Urinary bladder (tissue), 3 donors: ENCODE measurements at regions not wholly inside any gene's neighbourhood (a gene's known extent, or its start where the extent isn't known, plus 50 kb on each side); places are given as distances from the start of the nearest gene placed in this dataset.
"Not testable (repeated sequence)": the region's sequence is repeated elsewhere in the genome, so short reads cannot be mapped to it uniquely, and the experiment has no call there.

Experiments used
- DNase-seq: peaks from one replicate; pipeline ENCODE4 v3.0.0-alpha.2; 2015; ENCODE audit errors: extremely low spot score
- H3K27ac ChIP-seq: one replicate; pipeline ENCODE4 v1.5.1; 2013; ENCODE audit warnings: low read depth, mild to moderate bottlenecking, moderate library complexity
- H3K36me3 ChIP-seq: one replicate; pipeline ENCODE4 v1.6.1; 2013; ENCODE audit warnings: mild to moderate bottlenecking, moderate library complexity; ENCODE audit not compliant: insufficient read depth
- H3K4me1 ChIP-seq: one replicate; pipeline ENCODE4 v1.6.1; 2013; ENCODE audit warnings: mild to moderate bottlenecking, moderate library complexity; ENCODE audit not compliant: insufficient read depth
- H3K4me3 ChIP-seq: one replicate; pipeline ENCODE4 v1.5.1; 2013; ENCODE audit warnings: low read depth, low read length
- WGBS: extraction: QIAGEN DNeasy Blood & Tissue Kit; methylation state at CpG from one replicate; pipeline ENCODE4 v1.1.7; 2013; 5-methylcytosine and 5-hydroxymethylcytosine counted together
- donor health status: healthy with polysubstance abuse.
- donor health status: healthy.

DNA sequence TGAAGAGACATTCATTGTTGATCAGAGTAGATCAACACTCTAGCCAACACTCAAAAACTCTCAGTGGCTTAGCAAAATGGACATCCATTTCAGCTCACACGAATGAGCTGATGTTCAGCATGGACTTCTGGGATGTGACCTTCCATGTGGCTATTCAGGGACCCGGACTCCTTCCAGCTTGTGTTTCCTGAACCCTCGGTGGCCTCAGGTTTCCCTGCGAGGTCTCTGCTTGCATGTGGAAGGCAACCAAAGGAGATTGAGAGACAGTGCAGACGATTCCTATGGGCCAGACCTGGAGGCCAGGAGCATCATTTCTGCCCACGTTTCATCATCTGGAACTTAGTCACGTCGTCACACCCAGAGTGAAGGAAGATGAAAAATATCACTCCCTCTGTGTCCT lies 1137.4 kb downstream of the TBC1D22A start:
- no peak overlapping the region for H3K4me3 ChIP-seq
- no peaks in the 10 kb centered on the region for H3K36me3 ChIP-seq
- H3K4me1 ChIP-seq = no peaks in the 10 kb centered on the region
- DNase-seq = no peak
- WGBS = 84% methylated on average over 8 of the region's 8 CpGs
- H3K27ac ChIP-seq = no peak overlapping the region

DNA sequence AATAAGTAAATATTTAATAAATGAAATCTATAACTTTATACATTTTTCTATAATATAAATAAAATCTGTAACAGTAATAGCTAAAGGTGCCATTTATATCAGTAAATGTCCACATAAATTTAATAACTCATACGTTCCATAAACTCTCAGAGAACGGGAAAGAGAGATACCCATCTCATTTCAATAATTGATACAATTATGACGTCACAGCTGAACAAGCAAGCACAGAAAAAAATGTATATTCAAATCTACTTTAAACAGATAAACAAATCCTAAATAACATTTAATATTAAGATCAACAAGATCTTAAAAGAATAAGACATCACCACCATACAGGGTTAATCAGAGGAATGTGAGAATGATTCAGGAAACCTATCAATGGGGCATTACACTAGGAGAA lies 1136.5 kb downstream of the TBC1D22A start:
- Histone ChIP-seq H3K27ac (no peak overlapping the region), H3K36me3 (no peaks in the 10 kb centered on the region), H3K4me1 (no peaks in the 10 kb centered on the region), H3K4me3 (no peak overlapping the region)
- DNase-seq = no peak
- WGBS = 76% methylated on average over 3 of the region's 3 CpGs

DNA sequence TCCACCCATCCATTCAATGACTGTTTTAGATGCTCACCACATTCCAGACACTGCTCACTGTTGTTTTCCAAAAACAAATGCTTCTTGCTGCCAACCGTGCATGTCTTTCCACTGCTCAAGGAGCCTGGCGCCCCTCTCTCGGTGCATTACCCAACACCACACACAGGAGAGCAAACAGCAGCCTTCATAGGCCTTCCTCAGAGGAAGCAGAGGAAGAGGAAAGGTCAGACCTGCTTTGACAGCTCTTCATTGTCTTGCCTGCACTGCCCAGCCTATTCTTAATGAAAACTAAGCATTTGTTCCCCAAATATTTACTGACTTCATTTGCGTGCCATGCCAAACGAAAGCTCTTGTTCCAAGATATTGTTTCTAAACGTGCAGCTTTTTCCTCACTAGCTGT lies 1129.2 kb downstream of the TBC1D22A start:
- no peaks in the 10 kb centered on the region for H3K36me3 ChIP-seq
- WGBS = 70% methylated on average over 6 of the region's 6 CpGs
- no peak overlapping the region for H3K27ac ChIP-seq
- no peaks in the 10 kb centered on the region for H3K4me1 ChIP-seq
- DNase-seq = no peak
- no peak overlapping the region for H3K4me3 ChIP-seq

DNA sequence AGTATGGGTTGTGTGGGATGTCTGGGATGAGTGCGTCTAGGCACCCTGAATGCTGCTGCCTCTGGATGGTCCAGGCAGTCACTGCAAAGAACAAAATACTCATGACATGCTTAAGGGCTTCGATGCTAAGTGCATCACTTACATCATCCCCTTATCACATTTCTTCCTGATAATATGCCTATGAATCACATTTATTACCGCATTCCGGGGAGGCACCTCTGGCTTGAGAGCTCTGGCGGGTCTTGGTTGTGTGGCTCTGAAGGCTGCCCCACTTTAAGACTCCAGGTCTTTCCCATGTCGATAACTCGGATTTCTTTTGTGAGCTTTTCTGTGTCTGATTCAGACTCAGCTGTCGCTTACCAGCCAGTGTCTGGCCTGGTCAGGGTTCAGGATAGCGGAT lies 1126.4 kb downstream of the TBC1D22A start:
- no peak for DNase-seq
- H3K4me3 ChIP-seq = no peak overlapping the region
- 50% methylated on average over 9 of the region's 9 CpGs for WGBS
- no peak overlapping the region for H3K27ac ChIP-seq
- H3K36me3 ChIP-seq = no peaks in the 10 kb centered on the region
- no peaks in the 10 kb centered on the region for H3K4me1 ChIP-seq

DNA sequence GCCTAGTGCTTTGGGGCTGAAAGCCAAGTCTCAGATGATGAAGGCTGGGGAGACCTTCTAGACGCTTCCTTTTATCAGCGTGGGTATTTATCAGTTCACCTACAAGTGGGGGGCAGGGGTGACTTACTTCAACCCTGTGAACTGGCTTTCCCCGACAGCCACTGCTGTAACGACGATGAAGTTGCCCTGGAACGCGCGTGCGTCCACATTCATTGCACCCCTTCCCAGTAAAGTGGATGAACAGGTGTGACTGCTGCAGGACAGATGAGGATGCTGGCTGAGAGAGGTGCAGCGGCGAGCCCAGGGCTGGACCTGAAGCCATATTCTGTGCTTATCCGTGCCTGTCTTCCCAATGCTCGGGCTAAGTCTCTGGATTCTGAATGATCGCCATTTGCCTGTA lies 1122.3 kb downstream of the TBC1D22A start:
- no peak for DNase-seq
- 91% methylated on average over 14 of the region's 14 CpGs for WGBS

DNA sequence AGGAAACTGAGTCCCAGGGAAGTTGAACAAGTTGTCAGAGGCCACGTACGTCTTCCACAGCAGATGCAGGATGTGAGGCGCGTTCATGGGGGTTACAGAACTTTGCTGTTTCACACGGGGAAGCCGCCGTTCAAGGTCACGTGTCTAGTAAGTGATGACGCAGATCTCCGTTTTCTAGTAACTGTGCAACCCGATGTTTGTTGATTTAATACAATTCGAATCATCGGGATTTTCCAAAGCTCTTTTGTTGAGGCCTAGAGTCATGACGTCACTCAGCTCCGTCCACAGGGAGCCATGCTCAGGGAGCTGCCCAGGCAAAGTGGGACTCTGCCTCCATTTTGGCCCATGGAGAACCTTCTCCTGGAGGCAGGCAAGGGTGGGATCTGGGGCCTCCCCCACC lies 1121.8 kb downstream of the TBC1D22A start:
- Histone ChIP-seq H3K4me1 (no peaks in the 10 kb centered on the region), H3K27ac (no peak overlapping the region), H3K36me3 (no peaks in the 10 kb centered on the region), H3K4me3 (no peak overlapping the region)
- WGBS = 85% methylated on average over 15 of the region's 15 CpGs
- no peak for DNase-seq

More for the DNA sequence above, 1122.3 kb downstream of the TBC1D22A start:
- Histone ChIP-seq H3K27ac (no peak overlapping the region), H3K4me3 (no peak overlapping the region), H3K36me3 (no peaks in the 10 kb centered on the region), H3K4me1 (no peaks in the 10 kb centered on the region)

DNA sequence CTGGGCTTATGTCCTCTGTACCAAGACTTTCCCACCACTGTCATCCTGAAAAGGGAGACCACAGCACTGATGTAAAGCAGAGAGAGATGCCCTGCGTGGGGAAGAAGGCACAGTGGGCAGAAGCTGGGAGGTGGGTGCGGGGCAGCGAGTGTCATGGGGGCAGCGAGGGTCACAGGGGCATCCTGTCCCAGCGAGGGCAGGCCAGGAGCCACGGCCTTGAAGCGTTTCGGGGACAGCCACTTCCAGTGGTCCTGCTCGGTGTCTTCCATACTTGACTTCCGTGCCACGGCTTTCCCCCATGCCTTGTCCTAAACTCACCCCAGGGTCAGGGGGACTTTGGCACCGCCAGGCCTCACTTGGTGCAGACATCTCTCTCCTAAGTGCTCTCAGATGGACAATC lies 1121.3 kb downstream of the TBC1D22A start:
- no peaks in the 10 kb centered on the region for H3K4me1 ChIP-seq
- H3K4me3 ChIP-seq = no peak overlapping the region
- WGBS = 94% methylated on average over 12 of the region's 12 CpGs
- no peak overlapping the region for H3K27ac ChIP-seq
- H3K36me3 ChIP-seq = no peaks in the 10 kb centered on the region
- no peak for DNase-seq

DNA sequence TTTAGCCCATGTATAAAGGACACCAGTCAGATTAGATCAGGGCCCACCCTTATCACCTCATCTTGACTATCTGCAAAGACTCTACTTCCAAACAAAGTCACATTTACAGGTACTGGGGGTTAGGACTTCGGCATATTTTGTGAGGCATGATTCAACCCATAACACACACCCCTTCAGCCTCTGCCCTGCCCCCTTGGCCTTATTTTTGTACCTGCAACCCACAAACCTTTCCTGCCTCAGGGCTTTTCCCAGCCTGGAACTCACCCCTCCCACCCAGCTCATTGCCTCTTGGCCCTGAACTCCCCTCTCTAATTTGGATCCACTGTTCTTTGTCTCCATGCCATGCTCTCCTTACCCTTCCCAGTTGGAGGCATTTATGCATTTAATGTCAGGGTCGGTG lies 1116.9 kb downstream of the TBC1D22A start:
- H3K36me3 ChIP-seq = no peaks in the 10 kb centered on the region
- no peak overlapping the region for H3K4me3 ChIP-seq
- 71% methylated on average over 2 of the region's 2 CpGs for WGBS
- no peak for DNase-seq
- no peak overlapping the region for H3K27ac ChIP-seq
- no peaks in the 10 kb centered on the region for H3K4me1 ChIP-seq

DNA sequence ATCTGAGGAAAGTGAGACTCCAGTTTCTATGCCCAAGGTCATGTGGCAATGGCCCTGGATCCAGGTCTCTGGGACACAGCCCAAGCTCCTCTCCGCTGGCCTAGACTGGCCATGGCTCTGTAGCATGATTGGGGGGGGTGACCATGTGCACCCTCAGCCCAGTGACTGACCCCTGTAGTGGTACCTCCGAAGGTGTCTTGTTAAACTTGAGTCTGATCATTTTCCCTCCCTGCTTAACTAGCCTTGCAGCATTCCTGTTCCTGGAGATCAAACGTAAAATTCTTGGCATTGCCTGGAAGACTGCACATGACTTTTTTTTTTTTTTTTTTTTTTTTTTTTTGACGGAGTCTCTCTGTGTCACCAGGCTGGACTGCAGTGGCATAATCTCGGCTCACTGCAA lies 1116.0 kb downstream of the TBC1D22A start:
- no peak overlapping the region for H3K4me3 ChIP-seq
- DNase-seq = no peak
- 42% methylated on average over 5 of the region's 5 CpGs for WGBS

DNA sequence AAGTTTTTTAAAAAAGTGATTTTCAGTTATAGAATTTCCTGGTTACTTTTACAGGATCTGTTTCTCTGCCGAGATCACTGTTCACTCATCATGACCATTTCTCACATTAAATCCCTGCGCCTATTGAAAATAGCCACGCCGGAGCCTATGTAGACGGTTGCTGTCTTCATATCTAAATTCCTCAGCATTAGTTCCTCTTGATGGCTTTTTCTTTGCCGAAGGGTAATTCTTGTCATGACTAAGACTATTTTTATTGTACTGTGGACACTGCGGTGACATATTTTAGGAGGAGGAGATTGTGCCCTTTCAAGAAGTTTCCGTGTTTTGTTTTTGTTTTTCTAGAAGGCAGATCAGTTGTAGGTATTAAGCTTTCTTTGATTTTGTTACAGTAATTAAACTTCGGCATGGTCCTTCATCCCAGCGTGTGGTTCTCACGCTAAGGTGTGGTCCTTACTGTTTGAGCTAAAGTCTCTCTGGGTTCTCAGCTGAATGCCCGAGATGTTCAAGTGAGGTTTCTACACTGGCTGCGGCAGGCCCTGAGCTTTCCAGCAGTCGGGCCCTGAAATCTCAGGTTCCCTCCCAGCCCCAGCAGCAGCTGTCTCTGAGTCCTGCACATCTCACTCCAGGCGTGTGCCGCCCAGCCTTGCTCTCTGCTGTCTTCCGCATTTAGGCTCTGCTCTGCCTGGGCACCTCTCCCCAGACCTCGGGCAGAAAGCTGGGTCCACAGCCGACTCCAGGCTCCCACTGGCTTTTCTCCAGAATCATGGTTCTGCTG lies 1110.5 kb downstream of the TBC1D22A start:
- WGBS = 72% methylated on average over 19 of the region's 19 CpGs
- H3K27ac ChIP-seq = no peak overlapping the region
- no peak for DNase-seq
- H3K4me1 ChIP-seq = no peaks in the 10 kb centered on the region
- H3K4me3 ChIP-seq = no peak overlapping the region
- H3K36me3 ChIP-seq = no peaks in the 10 kb centered on the region

More for the DNA sequence above, 1116.0 kb downstream of the TBC1D22A start:
- Histone ChIP-seq H3K36me3 (no peaks in the 10 kb centered on the region), H3K4me1 (no peaks in the 10 kb centered on the region), H3K27ac (no peak overlapping the region)

DNA sequence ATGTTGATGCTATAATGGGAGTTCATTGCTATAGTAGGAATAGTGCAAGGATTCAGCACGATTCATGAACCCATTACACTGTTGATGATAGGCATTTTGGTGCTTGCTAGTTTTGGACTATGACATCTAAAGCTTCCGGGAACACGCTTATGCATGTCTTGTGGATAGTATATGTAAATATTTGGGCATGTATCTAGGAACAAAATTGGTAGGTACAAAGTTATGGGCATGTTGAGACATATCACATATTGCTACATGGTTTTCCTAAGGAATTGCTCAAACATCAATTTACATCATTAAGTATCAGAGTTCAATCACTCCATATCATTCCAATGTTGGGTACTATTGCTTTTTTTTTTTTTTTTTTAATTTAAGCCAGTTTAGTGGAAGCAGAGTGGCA lies 1103.2 kb downstream of the TBC1D22A start:
- H3K4me1 ChIP-seq = no peaks in the 10 kb centered on the region
- H3K4me3 ChIP-seq = no peak overlapping the region
- no peak for DNase-seq
- WGBS = 78% methylated on average over 3 of the region's 3 CpGs
- H3K27ac ChIP-seq = no peak overlapping the region
- H3K36me3 ChIP-seq = no peaks in the 10 kb centered on the region

DNA sequence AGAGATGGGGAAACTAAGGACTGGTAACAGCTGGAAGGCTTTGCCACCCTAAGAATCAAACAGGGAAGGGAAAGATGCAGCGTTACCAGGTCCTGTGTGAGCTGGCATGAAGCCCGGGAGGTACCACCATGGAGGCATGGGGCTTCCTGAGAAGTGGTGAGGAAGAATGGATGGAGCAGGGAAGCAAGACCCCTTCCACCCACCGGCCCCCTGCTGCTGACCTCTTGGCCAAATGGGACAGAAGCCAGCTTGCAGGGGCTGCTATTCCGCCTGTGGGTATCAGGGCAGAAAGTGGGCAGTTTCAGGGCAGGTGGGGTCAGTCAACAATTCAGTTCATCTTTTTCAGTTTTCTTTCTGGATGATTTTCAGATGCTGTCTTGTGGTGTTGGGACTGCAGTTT lies 1099.9 kb downstream of the TBC1D22A start:
- no peaks in the 10 kb centered on the region for H3K36me3 ChIP-seq
- no peak overlapping the region for H3K4me3 ChIP-seq
- no peaks in the 10 kb centered on the region for H3K4me1 ChIP-seq
- no peak for DNase-seq
- WGBS = 85% methylated on average over 4 of the region's 4 CpGs
- H3K27ac ChIP-seq = no peak overlapping the region

DNA sequence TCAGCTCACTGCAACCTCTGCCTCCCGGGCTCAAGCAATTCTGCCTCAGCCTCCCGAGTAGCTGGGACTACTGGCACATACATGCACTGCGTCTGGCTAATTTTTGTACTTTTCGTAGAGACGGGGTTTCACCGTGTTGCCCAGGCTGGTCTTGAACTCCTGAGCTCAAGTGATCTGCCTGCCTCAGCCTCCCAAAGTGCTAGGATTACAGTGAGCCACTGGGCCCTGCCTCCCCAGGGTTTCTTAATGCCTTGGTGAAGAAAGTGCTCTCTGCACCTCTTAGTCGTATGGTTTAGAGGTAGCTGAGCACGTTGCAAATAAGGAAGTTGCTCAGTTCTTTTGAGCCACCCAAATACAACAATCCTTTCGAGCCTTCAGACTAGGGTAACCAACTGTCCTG lies 1098.5 kb downstream of the TBC1D22A start:
- not testable (repeated sequence) for H3K4me1 ChIP-seq, H3K36me3 ChIP-seq, DNase-seq, H3K4me3 ChIP-seq, H3K27ac ChIP-seq
- WGBS = 85% methylated on average over 9 of the region's 9 CpGs

DNA sequence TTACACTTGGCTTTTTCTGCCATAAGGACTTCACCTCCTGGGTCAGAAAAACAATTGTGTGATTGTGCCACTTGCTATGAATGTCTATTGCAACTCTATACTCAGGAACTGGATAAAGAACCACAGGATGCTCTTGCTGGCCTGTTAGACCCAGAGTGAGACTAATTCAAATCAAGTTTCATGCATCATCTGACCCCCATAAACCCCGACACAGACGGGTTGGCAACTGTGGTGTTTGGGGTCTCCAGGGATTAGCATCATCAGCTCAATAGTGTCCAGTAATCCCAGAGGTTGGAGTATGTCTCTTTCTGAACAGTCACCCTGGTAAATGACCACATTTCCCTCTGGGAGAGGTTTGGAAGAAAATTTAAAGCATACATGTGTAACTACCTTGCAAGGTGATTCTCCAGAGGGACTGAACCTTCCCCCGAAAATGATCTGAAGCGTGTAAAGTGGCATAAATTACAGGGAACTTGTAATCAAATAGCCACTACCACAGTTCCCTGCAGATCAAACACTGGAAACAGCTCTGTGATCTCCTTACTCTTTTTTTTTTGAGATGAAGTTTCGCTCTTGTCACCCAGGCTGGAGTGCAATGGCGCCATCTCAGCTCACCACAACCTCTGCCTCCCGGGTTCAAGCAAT lies 1097.6 kb downstream of the TBC1D22A start:
- Histone ChIP-seq H3K4me1 (no peaks in the 10 kb centered on the region), H3K27ac (no peak overlapping the region), H3K4me3 (no peak overlapping the region), H3K36me3 (no peaks in the 10 kb centered on the region)
- 68% methylated on average over 7 of the region's 7 CpGs for WGBS
- no peak for DNase-seq
